ENCODE measurements at regions not wholly inside any gene's neighbourhood (a gene's known extent, or its start where the extent isn't known, plus 50 kb on each side); places are given as distances from the start of the nearest gene placed in this dataset.
"Not testable (repeated sequence)": the region's sequence is repeated elsewhere in the genome, so short reads cannot be mapped to it uniquely, and the experiment has no call there.

- TF ChIP-seq POLR2A (IDR thresholded peaks at IDR 0.05) = no peak
- TF ChIP-seq CTCF (IDR thresholded peaks at IDR 0.05) = no peak
- H3K4me3 ChIP-seq (ENCODE audit: low read depth, poor library complexity, severe bottlenecking) = no peak overlapping the region
- WGBS, 2 donors = 65 to 67% methylated on average over 2 of the region's 2 CpGs
- intact Hi-C loops (cut with DNase I; ENCODE audit: low total_unique reads) = no loop called here
- DNase-seq (ENCODE audit: low spot score in 2 of 2) = no peak
Measured at GRCh38 chr4:53704329-53704728, 113.0 kb upstream of the LNX1 start.

DNA sequence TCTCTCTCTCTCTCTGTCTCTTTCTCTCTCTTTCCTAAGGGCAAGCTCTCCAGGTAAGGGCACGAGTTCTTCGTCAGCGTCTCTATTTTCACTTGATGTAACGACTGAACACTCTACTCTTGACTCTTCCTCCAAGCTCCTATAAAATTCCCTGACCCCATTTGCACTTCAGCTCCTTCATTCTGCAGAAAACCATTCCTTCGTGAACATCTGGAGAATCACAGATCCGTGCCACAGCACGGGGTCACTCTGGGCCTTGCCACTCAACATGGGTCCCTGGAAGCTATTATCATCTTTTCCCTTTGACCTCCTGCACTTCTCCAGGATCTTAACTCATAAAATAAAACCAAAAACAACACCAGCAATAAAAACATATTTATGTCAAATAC lies 112.0 kb upstream of the LNX1 start:
- intact Hi-C loops (cut with DNase I; ENCODE audit: low total_unique reads) = no loop called here
- DNase-seq (ENCODE audit: low spot score in 2 of 2) = no peak
- TF ChIP-seq CTCF (IDR thresholded peaks at IDR 0.05) = no peak
- no peak for TF ChIP-seq POLR2A (IDR thresholded peaks at IDR 0.05)
- 37% methylated on average over 7 of the region's 7 CpGs for WGBS, 2 donors
- H3K4me3 ChIP-seq (ENCODE audit: low read depth, poor library complexity, severe bottlenecking) = no peak overlapping the region

- intact Hi-C loops (cut with DNase I; ENCODE audit: low total_unique reads) = no loop called here
- WGBS, 2 donors = 10 to 11% methylated on average over 24 of the region's 24 CpGs
Measured at GRCh38 chr4:53702334-53703266, 111.3 kb upstream of the LNX1 start.

GRCh38 chr4:53701260-53701659 lies 110.0 kb upstream of the LNX1 start:
- 95 to 97% methylated on average over 6 of the region's 6 CpGs for WGBS, 2 donors
- DNase-seq (ENCODE audit: low spot score in 2 of 2); intact Hi-C loops (cut with DNase I; ENCODE audit: low total_unique reads); H3K4me3 ChIP-seq (ENCODE audit: low read depth, poor library complexity, severe bottlenecking): not testable (repeated sequence)

More at GRCh38 chr4:53702334-53703266, 111.3 kb upstream of the LNX1 start:
- DNase-seq (ENCODE audit: low spot score in 2 of 2) = peak; percentile 79 to 96
- peak overlapping the region; percentile 5 for H3K4me3 ChIP-seq (ENCODE audit: low read depth, poor library complexity, severe bottlenecking)
- TF ChIP-seq CTCF (IDR thresholded peaks at IDR 0.05) = no peak
- TF ChIP-seq POLR2A (IDR thresholded peaks at IDR 0.05) = no peak

- WGBS, 2 donors = 84 to 86% methylated on average over 2 of the region's 2 CpGs
- H3K4me3 ChIP-seq (ENCODE audit: low read depth, poor library complexity, severe bottlenecking); intact Hi-C loops (cut with DNase I; ENCODE audit: low total_unique reads); DNase-seq (ENCODE audit: low spot score in 2 of 2): not testable (repeated sequence)
Measured at GRCh38 chr4:53699310-53699709, 108.0 kb upstream of the LNX1 start.

DNA sequence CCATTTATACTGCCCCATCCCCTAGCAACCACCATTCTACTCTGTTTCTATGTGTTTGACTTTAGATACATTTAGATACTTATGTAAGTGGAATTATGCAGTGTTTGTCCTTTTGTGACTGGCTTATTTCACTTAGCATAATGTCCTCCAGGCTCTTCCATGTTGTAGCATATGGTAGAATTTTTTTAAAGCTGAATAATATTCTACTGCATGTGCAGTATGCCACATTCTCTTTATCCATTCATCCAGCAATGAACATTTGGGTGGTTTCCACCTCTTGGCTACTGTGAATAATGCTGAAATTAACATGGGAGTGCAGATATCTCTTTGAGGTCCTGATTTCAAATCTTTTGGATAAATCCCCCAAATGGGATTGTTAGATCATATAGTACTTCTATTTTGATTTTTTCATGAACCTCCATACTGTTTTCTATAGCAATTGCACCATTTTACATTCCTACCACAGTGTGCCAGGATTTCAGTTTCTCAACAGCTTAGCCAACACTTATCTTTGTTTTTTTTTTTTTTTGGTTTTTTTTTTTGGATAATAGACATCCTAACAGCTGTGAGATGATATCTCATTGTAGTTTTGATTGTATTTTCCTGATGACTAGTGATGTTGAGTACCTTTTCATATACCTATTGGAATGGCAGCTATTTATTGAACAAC lies 105.9 kb upstream of the LNX1 start:
- H3K4me3 ChIP-seq (ENCODE audit: low read depth, poor library complexity, severe bottlenecking) = no peak overlapping the region
- no peak for DNase-seq (ENCODE audit: low spot score in 2 of 2)
- intact Hi-C loops (cut with DNase I; ENCODE audit: low total_unique reads) = no loop called here
- no peak for TF ChIP-seq POLR2A (IDR thresholded peaks at IDR 0.05)
- no peak for TF ChIP-seq CTCF (IDR thresholded peaks at IDR 0.05)

All from lower leg skin (tissue), 4 donors.